ENCODE measurements at regions not wholly inside any gene's neighbourhood (a gene's known extent, or its start where the extent isn't known, plus 50 kb on each side); places are given as distances from the start of the nearest gene placed in this dataset.

DNA sequence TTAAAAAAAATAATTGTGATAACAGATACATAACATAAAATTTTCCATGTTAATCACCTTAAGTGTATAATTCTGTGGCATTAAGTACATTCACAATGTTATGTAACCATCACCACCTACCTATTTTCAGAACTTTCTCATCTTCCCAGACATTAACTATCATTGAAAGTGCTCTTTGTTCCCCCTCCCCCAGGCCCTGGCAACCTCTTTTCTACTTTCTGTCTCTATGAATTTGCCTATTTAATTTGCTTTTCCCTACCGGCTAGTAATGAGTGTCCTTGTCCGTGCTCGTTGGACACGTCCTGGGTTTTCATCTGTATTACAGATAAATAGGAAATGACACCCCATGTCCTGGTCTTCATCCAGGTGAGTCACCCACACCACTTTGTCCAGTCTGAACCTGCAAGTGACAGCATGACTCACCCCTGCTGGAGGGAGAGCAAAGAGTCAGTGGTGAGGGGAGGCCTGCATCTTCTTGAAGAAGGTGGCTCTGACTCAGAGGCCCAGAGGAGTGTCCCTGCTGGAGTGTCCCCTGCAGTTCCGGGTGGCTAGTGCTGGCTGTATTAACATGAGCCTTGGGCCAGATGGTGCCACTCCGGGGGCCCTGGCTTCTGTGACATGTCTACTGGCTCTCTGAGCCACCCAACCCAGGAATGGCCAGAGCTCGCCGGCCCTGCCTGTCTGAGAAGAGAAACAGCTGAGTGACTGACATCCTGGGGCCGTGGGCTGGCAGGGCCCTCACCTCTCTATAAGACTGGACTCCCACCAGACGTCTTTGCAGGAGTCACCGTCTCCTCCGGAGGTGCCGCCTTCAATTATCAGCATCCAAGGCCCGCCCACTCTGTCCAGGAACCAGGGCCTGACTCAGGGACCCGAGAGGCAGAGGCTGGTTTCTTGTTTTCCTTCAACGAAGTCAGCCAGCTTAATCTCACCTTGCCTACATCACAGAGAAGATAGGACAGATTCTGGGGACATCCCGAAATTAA, 503.2 kb upstream of the MKI67 start:
- DNase-seq = no peak

DNA sequence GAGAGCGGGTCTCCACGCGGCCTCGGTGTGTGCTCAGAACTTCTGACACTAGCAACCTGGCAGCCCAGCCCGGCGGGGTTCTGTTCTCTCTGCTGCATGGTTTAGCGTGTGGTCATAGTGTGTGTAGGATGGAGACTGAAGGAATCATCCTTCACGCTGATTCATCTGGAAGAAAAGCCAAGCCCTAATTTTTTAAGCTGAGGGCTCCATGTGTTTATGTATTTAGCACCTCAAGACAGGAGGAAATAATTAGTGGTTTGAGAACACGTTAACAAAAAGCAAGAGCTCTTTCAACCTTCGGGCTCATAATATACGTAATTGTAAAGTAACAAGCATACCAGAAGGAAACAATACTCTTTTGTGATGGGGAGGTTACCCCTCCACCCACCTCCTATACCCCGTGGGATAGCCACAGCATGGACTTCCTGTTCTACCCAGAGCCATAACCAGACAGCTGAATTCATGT, 504.6 kb upstream of the MKI67 start:
- no peak for DNase-seq

DNA sequence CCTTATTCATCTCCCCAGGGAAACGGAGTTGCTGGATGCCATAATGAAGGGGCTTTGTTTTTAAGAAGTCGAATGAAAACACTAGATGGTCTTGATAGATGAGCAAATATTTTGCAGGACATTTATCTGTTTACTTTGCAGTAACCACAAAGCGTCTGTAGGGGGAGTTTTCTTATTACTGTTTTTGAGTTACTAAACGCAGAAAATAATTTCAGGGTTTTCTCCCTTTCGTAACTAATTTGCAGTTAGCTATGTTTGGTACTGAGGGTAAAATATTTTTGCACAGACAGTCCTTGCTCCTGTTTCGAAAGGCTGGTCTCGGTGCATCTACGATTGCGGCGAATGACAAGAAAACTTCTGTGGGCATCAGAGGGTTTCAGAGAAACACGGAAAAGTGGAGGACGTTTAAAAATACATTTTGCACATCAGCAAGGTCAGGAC, 505.6 kb upstream of the MKI67 start:
- no peak for DNase-seq

DNA sequence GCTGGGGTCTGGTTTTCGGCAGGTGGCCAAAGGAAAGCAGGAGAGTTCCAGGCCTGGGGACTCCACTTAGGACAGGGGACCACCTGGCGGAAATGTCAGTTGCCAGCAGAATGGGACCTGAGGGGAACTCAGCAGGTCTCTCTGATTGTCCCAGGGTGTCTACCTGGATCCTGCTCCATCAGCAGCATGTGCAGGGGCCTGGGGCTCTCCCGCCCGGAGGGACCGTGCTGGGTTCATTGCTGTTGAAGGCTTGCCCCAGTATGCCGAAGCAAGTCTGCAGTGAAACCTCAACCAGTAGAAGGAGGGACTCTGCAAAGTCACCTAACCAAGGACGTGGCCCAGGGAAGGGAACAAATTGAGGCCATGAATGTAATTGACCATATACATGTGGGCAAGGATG, 506.5 kb upstream of the MKI67 start:
- DNase-seq = no peak

DNA sequence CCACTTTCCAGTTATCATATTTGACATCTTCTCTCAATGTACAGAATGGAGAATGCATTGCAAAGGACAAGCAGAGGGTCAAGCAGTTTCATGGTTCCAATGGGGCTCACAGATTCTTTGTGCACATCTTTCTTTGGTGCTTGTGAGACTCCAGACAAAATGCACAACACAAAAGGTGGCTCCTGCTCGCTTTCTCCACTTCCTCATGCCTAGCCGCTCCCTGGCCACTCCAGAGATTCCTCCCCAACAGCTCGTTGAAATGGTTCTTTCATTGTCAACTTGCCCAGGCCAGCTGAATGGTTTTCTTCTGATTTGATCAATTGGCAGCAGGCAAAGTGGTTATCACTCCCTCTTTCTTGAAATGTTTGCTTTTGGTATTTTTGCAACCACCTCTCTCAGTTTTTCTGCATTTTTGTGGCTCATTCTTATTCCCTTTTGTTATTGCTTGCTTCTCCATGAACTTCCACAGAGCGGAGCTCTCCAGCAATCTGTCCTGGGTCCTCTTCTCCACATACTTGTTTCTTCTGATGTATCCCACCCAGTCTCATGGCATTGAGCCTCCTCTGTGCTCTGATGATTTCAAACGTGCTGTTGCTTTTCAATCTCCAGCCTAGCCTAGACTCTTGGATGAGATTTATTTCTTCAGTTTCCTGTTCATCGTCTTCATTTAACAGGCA, 507.8 kb upstream of the MKI67 start:
- DNase-seq = no peak

DNA sequence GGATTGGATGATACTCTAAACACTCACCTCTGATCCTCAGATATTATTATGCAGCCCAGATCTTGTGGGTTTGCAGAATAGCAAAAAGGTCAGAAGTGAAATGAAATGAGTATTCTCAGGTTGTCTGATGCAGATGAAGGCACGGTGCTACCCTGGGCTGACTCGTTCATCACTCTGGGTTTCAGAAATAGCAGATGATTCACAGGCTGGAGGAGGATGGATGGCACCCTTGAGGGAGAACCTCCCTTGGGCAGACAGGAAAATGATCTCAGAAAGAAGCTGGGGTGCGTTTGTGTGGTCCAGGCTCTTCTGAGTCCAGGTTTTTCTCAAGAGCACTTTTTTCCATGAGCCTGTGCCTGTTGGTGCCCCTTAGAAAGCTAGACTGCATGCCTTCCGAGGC, 515.8 kb upstream of the MKI67 start:
- no peak for DNase-seq

DNA sequence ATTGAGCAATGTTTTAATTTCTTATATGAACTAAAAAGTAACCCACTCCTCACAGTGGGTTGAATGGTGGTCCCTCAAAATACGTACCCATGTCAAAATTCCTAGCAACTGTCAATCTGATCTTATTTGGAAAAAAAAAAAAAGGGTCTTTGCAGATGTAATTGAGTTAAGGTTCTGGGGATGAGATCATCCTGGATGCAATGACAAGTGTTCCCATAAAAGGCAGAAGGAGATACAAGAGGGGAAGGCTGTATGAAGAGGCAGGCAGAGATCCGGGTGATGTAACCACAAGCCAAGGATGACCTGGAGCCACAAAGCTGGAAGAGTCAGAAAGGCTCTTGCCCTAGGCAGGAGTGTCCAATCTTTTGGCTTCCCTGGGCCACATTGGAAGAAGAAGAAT, 516.3 kb upstream of the MKI67 start:
- DNase-seq = no peak

DNA sequence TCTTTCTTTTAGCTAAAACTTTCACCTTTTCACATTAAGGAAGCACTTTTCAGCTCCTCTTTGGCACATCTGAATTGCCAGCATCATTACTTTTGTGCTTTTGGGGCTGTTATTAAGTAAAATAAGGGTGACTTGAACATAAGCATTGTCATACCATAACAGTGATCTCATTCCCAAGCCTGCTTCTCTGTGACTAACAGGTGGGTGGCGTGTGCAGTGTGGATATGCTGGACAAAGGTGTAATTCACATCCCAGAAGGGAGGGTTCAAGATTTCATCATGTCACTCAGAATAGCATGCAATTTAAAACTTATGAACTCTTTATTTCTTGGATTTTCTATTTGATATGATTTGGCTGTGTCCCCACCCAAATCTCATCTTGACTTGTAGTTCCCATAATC, 517.4 kb upstream of the MKI67 start:
- DNase-seq = no peak

DNA sequence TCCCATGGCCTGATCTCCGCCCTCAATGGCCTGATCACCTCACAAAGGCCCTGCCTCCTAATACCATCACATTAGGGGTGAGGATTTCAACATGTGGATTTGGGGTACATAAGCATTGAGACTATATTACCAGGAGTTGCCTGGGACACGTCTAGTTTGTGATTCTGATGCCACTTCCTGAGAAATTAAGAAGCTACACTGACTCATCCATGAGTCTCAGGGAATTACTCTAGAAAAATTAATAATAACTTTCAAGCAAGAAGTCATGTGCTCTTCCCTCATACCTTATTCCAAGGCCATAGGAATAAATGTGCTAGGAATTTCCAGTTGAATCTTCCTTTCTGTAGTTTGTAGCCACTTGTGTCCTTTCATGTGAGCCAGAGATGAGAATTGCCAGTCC, 519.3 kb upstream of the MKI67 start:
- DNase-seq = no peak

DNA sequence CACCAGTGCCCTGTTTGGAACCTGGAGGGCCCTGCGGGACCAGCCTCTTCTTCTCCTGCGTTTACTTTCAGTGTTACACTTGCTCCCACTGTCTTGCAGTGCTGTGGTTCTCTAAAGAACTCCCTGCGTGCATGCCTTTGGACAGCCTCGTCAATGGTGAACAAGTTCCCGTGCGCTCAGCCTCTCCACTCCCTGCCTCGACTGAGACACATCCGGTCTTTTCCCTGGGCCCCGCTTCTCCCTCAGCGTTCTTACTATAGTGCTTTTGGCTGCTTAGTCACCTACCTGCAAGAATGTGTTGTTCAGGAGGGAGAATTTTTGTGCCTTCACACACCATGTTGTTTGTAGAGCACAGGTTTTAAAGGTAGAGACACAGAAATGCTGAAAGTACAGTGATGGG, 520.7 kb upstream of the MKI67 start:
- DNase-seq = no peak

DNA sequence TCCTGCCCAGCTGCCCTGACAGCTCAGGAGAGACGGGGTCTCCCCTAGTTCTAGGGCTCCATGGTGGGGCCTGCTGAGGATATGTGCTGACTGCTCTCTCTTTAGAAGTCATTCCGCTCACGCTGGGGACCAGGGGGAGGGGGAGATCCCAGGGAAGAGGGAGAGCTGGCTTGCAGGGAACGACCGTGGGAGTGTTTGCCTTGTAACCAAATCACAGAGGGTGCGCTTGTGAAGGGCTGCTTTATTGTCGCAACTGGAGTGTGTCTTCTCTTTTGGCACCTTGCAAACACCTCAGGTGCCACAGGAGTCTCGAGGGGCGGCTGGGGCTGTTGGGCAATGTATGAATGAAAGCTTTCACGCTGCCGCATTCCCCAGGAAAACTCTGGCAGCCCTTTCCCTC, 531.3 kb upstream of the MKI67 start:
- no peak for DNase-seq

DNA sequence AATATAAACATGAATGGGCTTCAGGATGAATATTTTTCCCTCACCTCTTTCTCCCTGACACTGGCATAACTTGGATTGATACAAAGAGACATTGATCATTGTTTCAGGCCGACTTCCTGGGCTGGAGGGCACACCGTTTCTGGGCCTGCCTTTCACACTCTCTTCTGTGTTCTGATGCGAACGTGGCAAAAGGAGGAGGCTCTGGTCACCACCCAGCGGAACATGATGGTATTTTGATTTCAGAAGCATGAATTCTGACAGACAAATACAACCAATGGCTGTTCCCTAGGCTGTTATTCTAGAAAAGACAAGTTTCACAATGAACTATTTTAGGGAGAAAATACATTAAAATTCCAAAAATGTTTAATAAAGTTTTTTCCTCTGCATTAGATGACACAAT, 534.5 kb upstream of the MKI67 start:
- DNase-seq = no peak

DNA sequence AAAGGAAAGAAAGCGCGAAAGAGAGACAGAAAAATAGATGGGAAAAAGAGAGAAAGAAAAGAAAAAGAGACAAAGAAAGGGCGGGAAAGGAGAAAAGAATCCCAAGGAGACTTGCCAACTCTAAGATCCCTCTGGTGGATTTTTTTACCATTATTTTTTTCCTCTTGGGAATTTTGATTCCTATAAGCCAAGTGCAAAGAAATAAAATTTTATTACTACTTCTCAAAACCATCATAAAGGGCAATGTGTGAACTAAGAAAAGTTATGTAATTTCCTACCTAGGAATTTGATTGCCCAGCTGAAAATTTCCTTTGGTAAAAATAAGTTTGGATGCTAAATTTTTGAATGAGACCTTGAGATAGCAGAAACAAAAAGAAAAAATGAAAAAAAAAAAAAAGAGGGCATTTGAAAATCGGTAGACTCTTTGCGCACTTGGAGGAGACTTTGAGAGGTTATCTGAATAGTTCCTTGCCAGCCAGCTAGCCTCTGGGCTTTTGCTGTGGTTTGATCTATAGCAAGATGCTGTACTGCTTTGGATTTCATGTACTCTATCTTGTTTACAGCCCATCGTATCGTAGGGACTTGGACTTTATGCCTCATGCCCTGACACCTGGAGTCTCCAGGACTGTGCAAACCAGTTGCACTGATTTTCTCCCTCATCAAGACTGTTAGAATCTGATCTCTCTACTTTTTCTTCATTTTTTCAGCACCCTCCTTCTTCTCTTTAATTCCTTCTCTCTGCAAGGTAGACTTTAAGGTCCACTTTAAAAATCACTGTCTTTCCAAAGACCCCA, 535.4 kb upstream of the MKI67 start:
- DNase-seq = no peak

DNA sequence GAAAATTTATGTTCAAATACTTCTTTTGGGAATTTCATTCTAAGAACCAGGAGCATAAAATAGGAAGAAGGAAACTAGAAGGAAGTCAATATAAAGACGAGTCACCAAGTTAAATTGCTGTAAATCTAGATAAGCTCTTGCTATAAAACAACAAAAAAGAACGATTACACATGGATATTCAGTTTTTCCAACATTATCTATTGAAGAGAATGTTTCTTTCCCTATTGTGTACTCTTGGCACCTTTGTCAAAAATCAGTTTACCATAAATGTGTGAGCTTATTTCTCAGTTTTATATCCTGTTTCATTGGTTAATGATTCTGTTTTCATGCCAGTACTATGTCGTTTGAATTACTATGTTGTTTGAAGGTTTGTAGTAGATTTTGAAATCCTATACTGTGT, 536.3 kb upstream of the MKI67 start:
- DNase-seq = no peak

DNA sequence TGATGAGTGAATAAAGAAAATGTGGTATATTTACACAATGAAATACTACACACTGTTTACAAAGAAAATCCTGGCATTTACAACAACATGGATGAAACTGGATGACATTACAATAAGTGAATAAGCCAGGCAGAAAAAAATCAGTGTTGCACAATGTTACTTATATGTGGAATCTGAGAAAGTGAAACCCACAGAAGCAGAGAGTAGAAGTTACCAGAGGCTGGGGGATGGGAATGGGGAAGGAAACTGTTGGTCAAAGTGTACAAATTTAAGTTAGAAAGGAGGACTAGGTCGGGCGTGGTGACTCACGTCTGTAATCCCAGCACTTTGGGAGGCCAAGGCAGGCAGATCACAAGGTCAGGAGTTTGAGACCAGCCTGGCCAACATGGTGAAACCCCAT, 538.5 kb upstream of the MKI67 start:
- DNase-seq = no peak

DNA sequence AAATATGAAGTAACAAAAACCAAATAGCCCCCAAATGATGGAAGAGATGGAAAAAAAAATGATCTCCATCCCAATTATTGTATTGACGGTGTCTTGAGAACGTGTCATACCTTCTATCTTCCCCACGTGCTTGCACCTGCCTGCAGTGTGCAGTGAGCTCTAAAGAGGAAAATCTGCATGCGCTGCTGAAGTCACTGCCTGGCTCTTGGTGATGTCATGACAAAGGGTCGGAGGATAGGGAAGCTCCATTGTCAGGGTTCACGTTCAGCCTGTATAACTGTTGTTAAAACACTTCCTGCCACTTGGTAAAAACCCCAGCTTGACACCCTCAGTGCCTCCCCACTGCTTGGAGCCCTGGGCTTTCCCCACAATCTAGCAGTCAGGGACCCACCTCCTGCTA, 549.2 kb upstream of the MKI67 start:
- no peak for DNase-seq

DNA sequence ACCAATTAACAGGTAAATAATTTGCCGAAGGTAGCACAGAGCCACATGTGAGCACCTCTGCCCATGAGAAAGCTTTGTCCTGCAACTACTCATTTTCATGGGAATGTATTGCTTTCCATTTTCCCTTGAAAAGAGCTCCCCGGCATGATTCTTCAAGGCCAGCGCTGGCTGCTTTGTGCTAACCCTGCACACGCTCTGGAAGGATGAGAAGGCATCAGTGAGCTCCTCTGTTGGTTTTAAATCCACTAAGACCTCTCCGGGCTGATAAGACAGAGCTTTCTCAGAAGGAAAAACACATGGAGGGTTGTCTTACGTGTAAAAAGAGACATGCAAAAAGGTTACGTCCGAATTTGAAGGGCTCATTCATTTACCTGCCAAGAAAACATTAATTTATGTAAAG, 553.9 kb upstream of the MKI67 start:
- DNase-seq = no peak

DNA sequence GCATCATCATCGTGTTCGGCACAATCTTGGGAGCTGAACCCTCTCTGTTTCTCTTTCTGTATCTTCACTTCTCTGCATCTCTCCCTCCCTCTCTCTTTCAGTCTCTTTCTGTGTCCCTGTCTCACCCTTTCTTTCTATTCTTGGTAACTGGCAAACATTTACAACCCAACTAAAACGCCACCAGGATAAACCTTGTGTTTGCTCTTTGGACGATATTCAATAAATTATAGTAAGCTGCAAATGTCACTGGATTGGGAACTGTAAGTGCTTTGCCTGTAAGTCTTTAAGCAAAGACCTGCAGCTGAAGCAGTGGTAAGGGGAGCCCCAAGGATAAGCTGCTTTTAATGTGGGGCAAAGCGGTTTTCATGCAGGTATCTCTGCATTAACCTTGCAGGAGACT, 558.0 kb upstream of the MKI67 start:
- DNase-seq = no peak

DNA sequence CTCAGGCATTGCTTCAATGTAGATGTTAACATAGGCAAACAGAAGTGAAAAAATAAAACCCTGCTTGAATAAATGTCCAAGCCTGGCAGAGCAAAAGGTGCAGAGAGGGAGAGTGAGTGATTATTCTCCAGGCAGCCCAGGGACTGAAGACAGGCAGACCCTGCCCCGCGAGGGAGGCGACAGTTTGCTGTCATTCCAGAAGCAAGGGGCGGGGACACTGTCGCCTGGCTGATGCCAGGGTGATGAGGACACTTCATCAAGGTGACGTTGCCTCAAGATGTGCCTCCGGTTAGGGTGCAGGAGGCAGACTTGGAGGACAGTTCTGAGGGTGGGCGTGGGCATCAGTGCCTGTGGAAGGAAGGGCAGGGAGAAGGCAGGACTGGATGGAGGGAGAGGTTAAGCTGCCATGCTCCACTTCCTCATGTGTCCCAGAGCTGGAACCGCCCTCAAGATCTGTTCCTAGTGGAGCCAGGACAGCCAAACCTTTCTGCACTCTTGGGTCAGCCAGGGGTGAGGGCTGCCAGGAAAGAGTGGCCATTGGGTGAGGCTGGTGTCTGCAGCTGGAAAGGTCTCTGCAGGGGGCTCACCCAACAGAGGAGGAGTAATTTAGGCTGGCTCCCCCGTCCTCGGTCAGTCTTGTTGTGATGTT, 560.5 kb upstream of the MKI67 start:
- no peak for DNase-seq

DNA sequence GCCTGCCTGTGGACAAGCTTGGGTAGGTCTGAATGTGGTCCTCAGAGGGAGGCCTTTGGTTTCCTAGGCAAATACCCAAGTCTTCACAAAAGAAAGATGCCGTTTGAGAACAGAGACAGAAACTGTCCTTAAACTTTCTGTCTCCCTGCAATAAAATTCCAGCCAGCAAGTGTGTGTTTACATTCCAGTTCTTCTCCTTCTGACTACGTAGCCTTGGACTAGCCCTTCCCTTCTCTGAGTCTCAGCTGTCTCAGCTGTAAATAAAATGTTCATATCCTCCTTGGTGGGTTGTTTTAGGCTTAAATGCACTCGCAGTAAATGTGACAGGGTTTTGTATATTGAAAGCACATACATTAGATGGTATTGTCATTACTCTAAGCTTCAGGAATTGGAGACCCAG, 561.2 kb upstream of the MKI67 start:
- DNase-seq = no peak

DNA sequence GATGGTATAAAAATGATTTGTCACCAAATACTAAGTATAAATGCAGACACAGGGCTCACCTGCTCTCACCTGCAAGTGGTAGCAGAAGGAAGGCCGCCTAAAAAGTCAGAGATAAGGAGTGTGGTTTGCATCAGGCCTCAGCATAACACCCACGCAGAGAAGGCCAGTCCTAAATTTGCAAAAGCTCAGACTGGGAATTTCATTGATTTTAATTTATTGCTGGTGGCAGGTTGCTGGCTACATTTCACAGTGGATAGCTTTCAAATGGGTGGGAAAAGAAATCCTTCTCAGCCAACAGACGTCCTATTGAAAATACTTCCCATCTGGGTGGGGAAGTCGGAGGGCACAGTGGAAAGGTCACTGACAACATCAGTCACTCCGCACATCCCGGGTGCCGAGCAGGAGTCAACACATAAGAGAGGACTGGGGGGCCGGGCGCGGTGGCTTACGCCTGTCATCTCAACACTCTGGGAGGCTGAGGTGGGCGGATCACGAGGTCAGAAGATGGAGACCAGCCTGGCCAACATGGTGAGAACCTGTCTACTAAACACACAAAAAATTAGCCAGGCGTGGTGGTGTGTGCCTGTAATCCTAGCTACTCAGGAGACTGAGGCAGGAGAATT, 561.8 kb upstream of the MKI67 start:
- no peak for DNase-seq

DNA sequence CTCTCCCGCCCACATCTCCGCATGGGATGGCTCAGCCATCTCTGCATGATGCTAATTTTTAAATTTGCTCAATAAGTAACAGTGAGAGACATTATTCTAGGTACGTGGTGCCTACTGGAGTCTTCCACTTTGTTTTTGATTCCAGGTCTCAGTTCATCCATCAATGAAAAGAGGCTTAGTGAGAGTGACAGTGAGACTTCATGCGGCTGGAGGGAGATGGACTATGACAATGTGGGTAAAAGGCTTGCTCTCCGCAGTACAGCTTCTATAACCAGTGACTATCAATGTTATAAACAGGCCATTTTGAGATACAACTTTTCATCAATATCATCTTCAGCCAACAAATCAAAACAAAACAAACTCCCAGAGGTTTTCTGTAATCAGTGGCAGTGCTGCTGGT, 563.4 kb upstream of the MKI67 start:
- no peak for DNase-seq

Measured in GDM1 (cell line).